GM20000 (cell line): ENCODE measurements at regions not wholly inside any gene's neighbourhood (a gene's known extent, or its start where the extent isn't known, plus 50 kb on each side); places are given as distances from the start of the nearest gene placed in this dataset.
"Not testable (repeated sequence)": the region's sequence is repeated elsewhere in the genome, so short reads cannot be mapped to it uniquely, and the experiment has no call there.

Source experiments
- DNase-seq: peaks from one replicate; pipeline ENCODE4 v3.0.0; 2012; ENCODE audit warnings: low spot score
- CTCF ChIP-seq: IDR thresholded peaks from 2 replicates; pipeline ENCODE4 v1.5.1; 2012; ENCODE audit warnings: mild to moderate bottlenecking, control low read depth; ENCODE audit errors: extremely low read depth, missing control alignments

- TF ChIP-seq CTCF = no peak
- no peak for DNase-seq
Measured at GRCh38 chr6:78192057-78192456, 539.2 kb downstream of the MEI4 start.

- DNase-seq = no peak
- TF ChIP-seq CTCF = no peak
Measured at GRCh38 chr6:78199044-78199443, 546.2 kb downstream of the MEI4 start.

- no peak for TF ChIP-seq CTCF
Measured at GRCh38 chr6:78222226-78222625, 569.4 kb downstream of the MEI4 start.

GRCh38 chr6:78231002-78231401 lies 578.2 kb downstream of the MEI4 start:
- no peak for DNase-seq
- TF ChIP-seq CTCF = no peak

More at GRCh38 chr6:78222226-78222625, 569.4 kb downstream of the MEI4 start:
- no peak for DNase-seq

GRCh38 chr6:78243519-78243918 lies 590.7 kb downstream of the MEI4 start:
- DNase-seq = no peak
- no peak for TF ChIP-seq CTCF

- no peak for TF ChIP-seq CTCF
- DNase-seq = no peak
Measured at GRCh38 chr6:78251931-78252330, 599.1 kb downstream of the MEI4 start.

GRCh38 chr6:78253618-78254017 lies 600.8 kb downstream of the MEI4 start:
- DNase-seq = no peak
- no peak for TF ChIP-seq CTCF

- DNase-seq = no peak
- no peak for TF ChIP-seq CTCF
Measured at GRCh38 chr6:78259935-78260334, 607.1 kb downstream of the MEI4 start.

- not testable (repeated sequence) for DNase-seq
Measured at GRCh38 chr6:78260427-78260826, 606.9 kb upstream of the IRAK1BP1 start.
